Mucosa of descending colon (tissue), 3 donors: ENCODE measurements at regions not wholly inside any gene's neighbourhood (a gene's known extent, or its start where the extent isn't known, plus 50 kb on each side); places are given as distances from the start of the nearest gene placed in this dataset.

Source experiments
- ATAC-seq: fragments of 200-7000 bp; cut with Tn5 transposase; one replicate; pipeline ENCODE4 v1.9.1; 2020; ENCODE audit warnings: mild to moderate bottlenecking, moderate library complexity
- DNase-seq, 3 donors: peaks; one replicate each; pipeline ENCODE4 v3.0.0-alpha.2; 2020
- H3K36me3 ChIP-seq: fragments of 200-600 bp; one replicate; pipeline ENCODE4 v1.8.0; 2021; ENCODE audit warnings: low read depth, mild to moderate bottlenecking
- H3K4me1 ChIP-seq: fragments of 200-600 bp; one replicate; pipeline ENCODE4 v1.8.0; 2021; ENCODE audit warnings: low read depth, mild to moderate bottlenecking
- H3K4me3 ChIP-seq: fragments of 200-600 bp; one replicate; pipeline ENCODE4 v1.8.0; 2021; ENCODE audit warnings: mild to moderate bottlenecking
- H3K9me3 ChIP-seq: fragments of 200-600 bp; one replicate; pipeline ENCODE4 v1.8.0; 2021; ENCODE audit warnings: mild to moderate bottlenecking
- CTCF ChIP-seq: fragments of 200-600 bp; IDR thresholded peaks from one replicate; pipeline ENCODE4 v1.8.0; 2022; ENCODE audit warnings: antibody characterized with exemption, mild to moderate bottlenecking
- intact Hi-C, 2 donors: fragments of 100-400 bp; cut with DNase I in 1 of 2; cut with micrococcal nuclease in 1 of 2; formaldehyde crosslinking; loops; one replicate each; pipeline versions ENCODE4 v1.11.0 to v1.11.1; 2022; cut with DNase I, micrococcal nuclease
- donor health status: DM: no; HTN: no; CAD: no; lungs with moderate emphysema.
- donor health status: DM: no; HTN: no; CAD: no.
- donor health status: DM: no; HTN: yes; CAD: no.

- no peaks in the 10 kb centered on the region for H3K4me1 ChIP-seq
- ATAC-seq = no peak
- no peak for DNase-seq
- H3K4me3 ChIP-seq = no peak overlapping the region
- H3K36me3 ChIP-seq = no peaks in the 10 kb centered on the region
- no peaks in the 10 kb centered on the region for H3K9me3 ChIP-seq
- TF ChIP-seq CTCF = no peak
- intact Hi-C loops = no loop called here
Measured at GRCh38 chr17:79458356-79458755, 152.5 kb downstream of the RBFOX3 start.

GRCh38 chr17:79457889-79458288, 153.0 kb downstream of the RBFOX3 start:
- intact Hi-C loops = no loop called here
- ATAC-seq = no peak

GRCh38 chr17:79457376-79457775, 153.5 kb downstream of the RBFOX3 start:
- no peaks in the 10 kb centered on the region for H3K36me3 ChIP-seq
- no peak for TF ChIP-seq CTCF
- H3K9me3 ChIP-seq = no peaks in the 10 kb centered on the region
- DNase-seq (no peak), ATAC-seq (no peak)
- no peaks in the 10 kb centered on the region for H3K4me1 ChIP-seq
- intact Hi-C loops = no loop called here
- H3K4me3 ChIP-seq = no peak overlapping the region

More at GRCh38 chr17:79457889-79458288, 153.0 kb downstream of the RBFOX3 start:
- H3K9me3 ChIP-seq = no peaks in the 10 kb centered on the region
- H3K4me1 ChIP-seq = no peaks in the 10 kb centered on the region
- DNase-seq = no peak
- no peak for TF ChIP-seq CTCF
- H3K4me3 ChIP-seq = no peak overlapping the region
- H3K36me3 ChIP-seq = no peaks in the 10 kb centered on the region

GRCh38 chr17:79455636-79456035, 155.2 kb downstream of the RBFOX3 start:
- H3K36me3 ChIP-seq = no peaks in the 10 kb centered on the region
- intact Hi-C loops = no loop called here
- no peak for ATAC-seq
- H3K4me1 ChIP-seq = no peaks in the 10 kb centered on the region
- no peaks in the 10 kb centered on the region for H3K9me3 ChIP-seq
- no peak for TF ChIP-seq CTCF
- no peak overlapping the region for H3K4me3 ChIP-seq
- DNase-seq = no peak

- intact Hi-C loops = no loop called here
- Histone ChIP-seq H3K4me3 (no peak overlapping the region), H3K4me1 (no peaks in the 10 kb centered on the region), H3K9me3 (no peaks in the 10 kb centered on the region), H3K36me3 (no peaks in the 10 kb centered on the region)
- TF ChIP-seq CTCF = no peak
- no peak for ATAC-seq
- no peak for DNase-seq
Measured at GRCh38 chr17:79454826-79455225, 156.0 kb downstream of the RBFOX3 start.

GRCh38 chr17:79453481-79453880, 157.4 kb downstream of the RBFOX3 start:
- no peak for ATAC-seq
- H3K36me3 ChIP-seq = no peaks in the 10 kb centered on the region
- intact Hi-C loops = no loop called here

More at GRCh38 chr17:79453481-79453880, 157.4 kb downstream of the RBFOX3 start:
- H3K4me1 ChIP-seq = no peaks in the 10 kb centered on the region
- H3K9me3 ChIP-seq = no peaks in the 10 kb centered on the region
- DNase-seq = no peak
- no peak for TF ChIP-seq CTCF
- H3K4me3 ChIP-seq = no peak overlapping the region
